Right atrium auricular region (tissue), 2 donors: ENCODE measurements at regions not wholly inside any gene's neighbourhood (a gene's known extent, or its start where the extent isn't known, plus 50 kb on each side); places are given as distances from the start of the nearest gene placed in this dataset.

Source experiments
- DNase-seq: peaks from one replicate; pipeline ENCODE4 v3.0.0-alpha.2; 2019; ENCODE audit warnings: low spot score
- H3K27ac ChIP-seq, 2 donors: fragments of 200-600 bp; sonication (generic); 1 replicate in 1 of 2; 2 replicates in 1 of 2; pipeline ENCODE4 v1.5.1; 2016 to 2019
- H3K27me3 ChIP-seq, 2 donors: fragments of 200-600 bp; sonication (generic); one replicate each; pipeline versions ENCODE4 v1.5.1 to v1.6.0; 2017 to 2019
- H3K36me3 ChIP-seq: fragments of 200-600 bp; sonication (generic); one replicate; pipeline ENCODE4 v1.5.1; 2016
- H3K4me1 ChIP-seq, 2 donors: fragments of 200-600 bp; sonication (generic); one replicate each; pipeline versions ENCODE4 v1.5.1 to v1.6.0; 2017 to 2019
- H3K4me3 ChIP-seq, 2 donors: fragments of 200-600 bp; sonication (generic); 1 replicate in 1 of 2; 2 replicates in 1 of 2; pipeline ENCODE4 v1.5.1; 2017 to 2019; ENCODE audit warnings: mild to moderate bottlenecking in 1 of 2, moderate library complexity in 1 of 2
- H3K9me3 ChIP-seq, 2 donors: fragments of 200-600 bp; sonication (generic); one replicate each; pipeline ENCODE4 v1.5.1; 2019
- CTCF ChIP-seq, 2 donors: fragments of 200-600 bp; sonication (generic); IDR thresholded peaks; one replicate each; pipeline ENCODE4 v1.5.1; 2019; ENCODE audit warnings: antibody characterized with exemption in 2 of 2

- TF ChIP-seq CTCF (IDR thresholded peaks at IDR 0.05): no peak
- H3K27me3 ChIP-seq: no peaks in the 10 kb centered on the region
- H3K4me3 ChIP-seq: no peak overlapping the region
- no peak for DNase-seq
- no peaks in the 10 kb centered on the region for H3K9me3 ChIP-seq
- no peak overlapping the region for H3K27ac ChIP-seq
- no peaks in the 10 kb centered on the region for H3K36me3 ChIP-seq
- H3K4me1 ChIP-seq: no peaks in the 10 kb centered on the region
Observed at GRCh38 chr6:104109806-104110205, 749.9 kb downstream of the HACE1 start.

GRCh38 chr6:104108634-104109033, 751.1 kb downstream of the HACE1 start:
- no peak for DNase-seq
- TF ChIP-seq CTCF (IDR thresholded peaks at IDR 0.05): no peak
- Histone ChIP-seq H3K27me3 (no peaks in the 10 kb centered on the region), H3K36me3 (no peaks in the 10 kb centered on the region), H3K4me3 (no peak overlapping the region), H3K27ac (no peak overlapping the region), H3K9me3 (no peaks in the 10 kb centered on the region), H3K4me1 (no peaks in the 10 kb centered on the region)

- Histone ChIP-seq H3K36me3 (no peaks in the 10 kb centered on the region), H3K27me3 (no peaks in the 10 kb centered on the region), H3K27ac (no peak overlapping the region), H3K9me3 (no peaks in the 10 kb centered on the region), H3K4me3 (no peak overlapping the region), H3K4me1 (no peaks in the 10 kb centered on the region)
- TF ChIP-seq CTCF (IDR thresholded peaks at IDR 0.05): no peak
- DNase-seq: no peak
Observed at GRCh38 chr6:104095661-104096416, 763.9 kb downstream of the HACE1 start.

GRCh38 chr6:104087765-104088164, 772.0 kb downstream of the HACE1 start:
- no peaks in the 10 kb centered on the region for H3K27me3 ChIP-seq
- H3K4me1 ChIP-seq: no peaks in the 10 kb centered on the region
- H3K36me3 ChIP-seq: no peaks in the 10 kb centered on the region
- DNase-seq: no peak
- no peak for TF ChIP-seq CTCF (IDR thresholded peaks at IDR 0.05)
- H3K9me3 ChIP-seq: peaks cover 0 to 7% of the 10 kb centered on the region in 2 donors
- H3K27ac ChIP-seq: no peak overlapping the region
- no peak overlapping the region for H3K4me3 ChIP-seq

- no peak for DNase-seq
Observed at GRCh38 chr6:104068281-104068680, 791.4 kb downstream of the HACE1 start.

More at GRCh38 chr6:104068281-104068680, 791.4 kb downstream of the HACE1 start:
- Histone ChIP-seq H3K27ac (no peak overlapping the region), H3K4me3 (no peak overlapping the region), H3K36me3 (no peaks in the 10 kb centered on the region), H3K4me1 (no peaks in the 10 kb centered on the region), H3K27me3 (no peaks in the 10 kb centered on the region), H3K9me3 (no peaks in the 10 kb centered on the region)
- TF ChIP-seq CTCF (IDR thresholded peaks at IDR 0.05): no peak
